HepG2 (cell line): ENCODE measurements at regions not wholly inside any gene's neighbourhood (a gene's known extent, or its start where the extent isn't known, plus 50 kb on each side); places are given as distances from the start of the nearest gene placed in this dataset.

Experiments
- CREBL2 ChIP-seq: sonication (generic); formaldehyde crosslinking; IDR thresholded peaks from 2 replicates; pipeline ENCODE4 v1.8.1; 2023; ENCODE audit warnings: missing genetic modification reagents, mild to moderate bottlenecking, borderline replicate concordance
- CREM ChIP-seq, 2 experiments: sonication (generic) in 1 of 2; formaldehyde crosslinking in 1 of 2; IDR thresholded peaks; 2 replicates each; pipeline versions ENCODE4 v1.4.0 to v1.6.1; 2016 to 2020; ENCODE audit warnings: antibody characterized with exemption in 1 of 2, mild to moderate bottlenecking in 1 of 2, missing genetic modification reagents in 1 of 2
- IKZF1 ChIP-seq: fragments of 450-650 bp; IDR thresholded peaks from 2 replicates; pipeline ENCODE4 v1.7.1; 2016
- MXI1 ChIP-seq: IDR thresholded peaks from 3 replicates; pipeline ENCODE4 v1.6.1; 2012; ENCODE audit warnings: low read depth, low read length, inconsistent platforms, borderline replicate concordance
- NCOA5 ChIP-seq: sonication (generic); formaldehyde crosslinking; IDR thresholded peaks from 2 replicates; pipeline ENCODE4 v1.4.0; 2020; ENCODE audit warnings: missing genetic modification reagents
- NR3C1 ChIP-seq: sonication (generic); formaldehyde crosslinking; IDR thresholded peaks from 2 replicates; pipeline ENCODE4 v1.4.0; 2020; ENCODE audit warnings: missing genetic modification reagents
- RAD21 ChIP-seq: fragments of 450-650 bp; formaldehyde crosslinking; IDR thresholded peaks from 2 replicates; pipeline ENCODE4 v1.5.0; 2020; ENCODE audit warnings: mild to moderate bottlenecking
- REST ChIP-seq, 2 experiments: IDR thresholded peaks; 2 replicates each; pipeline ENCODE4 v1.6.1; 2011 to 2012; ENCODE audit warnings: low read length in 2 of 2, borderline replicate concordance in 1 of 2, low read depth in 1 of 2, mild to moderate bottlenecking in 1 of 2, moderate library complexity in 1 of 2
- SALL2 ChIP-seq: sonication (generic); formaldehyde crosslinking; IDR thresholded peaks from 2 replicates; pipeline ENCODE4 v1.8.1; 2023; ENCODE audit warnings: mild to moderate bottlenecking, missing genetic modification reagents, inconsistent platforms
- TAF1 ChIP-seq: sonication (generic); formaldehyde crosslinking; IDR thresholded peaks from 2 replicates; pipeline ENCODE4 v1.4.0; 2020; ENCODE audit warnings: missing genetic modification reagents
- TAF15 ChIP-seq: fragments of 200-400 bp; formaldehyde crosslinking; IDR thresholded peaks from one replicate; pipeline ENCODE4 v1.6.1; 2018; ENCODE audit warnings: mild to moderate bottlenecking, low read depth, low read length; ENCODE audit not compliant: poor library complexity, severe bottlenecking
- ZBTB7B ChIP-seq: sonication (generic); formaldehyde crosslinking; IDR thresholded peaks from 2 replicates; pipeline ENCODE4 v1.4.0; 2020; ENCODE audit warnings: missing genetic modification reagents
- ZNF24 ChIP-seq: fragments of 450-650 bp; IDR thresholded peaks from 2 replicates; pipeline ENCODE4 v1.6.1; 2017; ENCODE audit warnings: antibody characterized with exemption, mild to moderate bottlenecking

GRCh38 chr3:19596408-19596807 lies 337.6 kb downstream of the EFHB start:
- TF ChIP-seq REST (IDR thresholded peaks at IDR 0.05; ENCODE audit: borderline replicate concordance in 1 of 2, low read depth in 1 of 2, low read length in 2 of 2) (no peak), NCOA5 (CRISPR knock-in tag) (no peak), IKZF1 (no peak), MXI1 (no peak), ZNF24 (no peak), CREM (IDR thresholded peaks at IDR 0.05) (no peak), CREM (CRISPR knock-in tag; IDR thresholded peaks at IDR 0.05) (no peak), ZBTB7B (CRISPR knock-in tag) (no peak), SALL2 (CRISPR knock-in tag) (no peak), TAF1 (CRISPR knock-in tag) (no peak), RAD21 (CRISPR knock-in tag) (no peak), NR3C1 (CRISPR knock-in tag) (no peak), CREBL2 (no peak), TAF15 (no peak)
